Activated T-helper 1 cell treated with anti-CD3 and anti-CD28 coated beads, Interleukin-12 subunit alpha, Interleukin-12 subunit beta, Interleukin-2, Interleukin-4 antibody, amounts not matched to agents 30 ng/mL and 10 ng/mL and 1 ng/mL, durations not matched to agents 14 hours and 24 hours and 36 hours (primary cell): ENCODE measurements at regions not wholly inside any gene's neighbourhood (a gene's known extent, or its start where the extent isn't known, plus 50 kb on each side); places are given as distances from the start of the nearest gene placed in this dataset.

Source experiments
- DNase-seq: peaks from one replicate; pipeline ENCODE4 v3.0.0; 2021; ENCODE audit warnings: low spot score
- H3K27ac Mint-ChIP-seq: one replicate; pipeline ENCODE4 v1.8.0; 2021; ENCODE audit warnings: mild to moderate bottlenecking, mixed read lengths
- H3K27me3 Mint-ChIP-seq: one replicate; pipeline ENCODE4 v1.8.0; 2022; ENCODE audit warnings: mild to moderate bottlenecking, moderate library complexity, mixed read lengths; ENCODE audit not compliant: insufficient read depth
- H3K36me3 Mint-ChIP-seq: one replicate; pipeline ENCODE4 v1.8.0; 2021; ENCODE audit warnings: low read depth, mixed read lengths
- H3K4me1 Mint-ChIP-seq: one replicate; pipeline ENCODE4 v1.8.0; 2021; ENCODE audit warnings: low read depth, mixed read lengths
- H3K4me3 Mint-ChIP-seq: one replicate; pipeline ENCODE4 v1.8.0; 2021; ENCODE audit warnings: mild to moderate bottlenecking, moderate library complexity, mixed read lengths
- H3K9me3 Mint-ChIP-seq: one replicate; pipeline ENCODE4 v1.8.0; 2021; ENCODE audit warnings: mixed read lengths
- intact Hi-C: fragments of 100-400 bp; cut with micrococcal nuclease; formaldehyde crosslinking; loops from one replicate; pipeline ENCODE4 v1.15.1; 2024

DNA sequence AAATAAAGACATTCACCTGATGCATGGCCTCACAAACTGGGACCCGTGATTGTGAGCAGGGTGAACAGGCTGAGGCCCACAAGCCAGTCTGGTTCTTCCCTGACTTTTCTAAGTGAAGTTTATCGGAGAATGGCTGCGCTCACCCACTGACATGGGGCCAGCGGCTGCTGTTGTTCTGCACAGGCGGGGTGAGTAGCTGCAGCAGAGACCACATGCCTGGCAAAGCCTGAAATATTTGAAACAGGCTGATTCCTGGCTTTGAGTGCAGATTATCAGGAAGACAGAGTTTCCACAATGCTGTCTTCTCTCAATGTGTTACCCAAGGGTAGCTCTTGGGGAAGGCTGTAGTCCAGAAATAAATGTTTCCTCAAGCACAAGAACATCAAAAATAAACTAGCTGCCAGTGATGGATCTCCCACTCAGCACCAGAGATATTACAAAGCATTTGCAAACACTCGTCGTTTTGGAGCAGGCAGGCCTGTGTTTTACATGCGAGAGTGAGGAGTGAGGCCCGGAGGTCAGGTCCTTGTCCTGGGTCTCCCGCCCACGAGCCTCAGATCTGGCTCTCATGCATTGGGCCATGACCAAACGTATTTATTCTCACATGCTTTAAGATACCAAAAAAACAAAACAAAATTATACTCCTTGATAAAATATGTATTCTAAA lies 647.1 kb downstream of the GALR1 start:
- intact Hi-C loops: no loop called here
- no peak for DNase-seq
- Mint-ChIP-seq H3K27ac (no peak overlapping the region), H3K36me3 (no peaks in the 10 kb centered on the region), H3K9me3 (no peaks in the 10 kb centered on the region), H3K4me1 (no peaks in the 10 kb centered on the region), H3K27me3 (peaks cover 10% of the 10 kb centered on the region), H3K4me3 (no peak overlapping the region)

DNA sequence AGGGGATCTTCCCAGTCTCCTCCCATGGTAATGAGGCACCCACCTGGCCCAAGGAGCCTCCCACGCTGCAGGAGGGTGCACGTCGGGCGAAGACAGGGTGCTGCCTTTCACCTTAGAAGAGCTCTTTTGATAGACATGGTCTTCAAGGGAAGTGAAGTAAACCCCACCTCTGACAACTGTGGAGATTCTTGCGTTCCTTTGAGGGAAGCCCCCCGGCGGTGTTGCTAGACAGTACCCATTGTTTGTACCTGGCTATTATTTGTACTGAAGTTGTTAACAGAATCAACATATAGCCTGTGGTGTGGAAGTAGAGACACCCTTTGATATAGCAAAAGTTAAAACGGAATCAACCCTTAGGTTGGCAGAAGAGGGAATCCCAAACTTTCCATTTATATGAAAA lies 648.0 kb downstream of the GALR1 start:
- no peaks in the 10 kb centered on the region for H3K36me3 Mint-ChIP-seq

DNA sequence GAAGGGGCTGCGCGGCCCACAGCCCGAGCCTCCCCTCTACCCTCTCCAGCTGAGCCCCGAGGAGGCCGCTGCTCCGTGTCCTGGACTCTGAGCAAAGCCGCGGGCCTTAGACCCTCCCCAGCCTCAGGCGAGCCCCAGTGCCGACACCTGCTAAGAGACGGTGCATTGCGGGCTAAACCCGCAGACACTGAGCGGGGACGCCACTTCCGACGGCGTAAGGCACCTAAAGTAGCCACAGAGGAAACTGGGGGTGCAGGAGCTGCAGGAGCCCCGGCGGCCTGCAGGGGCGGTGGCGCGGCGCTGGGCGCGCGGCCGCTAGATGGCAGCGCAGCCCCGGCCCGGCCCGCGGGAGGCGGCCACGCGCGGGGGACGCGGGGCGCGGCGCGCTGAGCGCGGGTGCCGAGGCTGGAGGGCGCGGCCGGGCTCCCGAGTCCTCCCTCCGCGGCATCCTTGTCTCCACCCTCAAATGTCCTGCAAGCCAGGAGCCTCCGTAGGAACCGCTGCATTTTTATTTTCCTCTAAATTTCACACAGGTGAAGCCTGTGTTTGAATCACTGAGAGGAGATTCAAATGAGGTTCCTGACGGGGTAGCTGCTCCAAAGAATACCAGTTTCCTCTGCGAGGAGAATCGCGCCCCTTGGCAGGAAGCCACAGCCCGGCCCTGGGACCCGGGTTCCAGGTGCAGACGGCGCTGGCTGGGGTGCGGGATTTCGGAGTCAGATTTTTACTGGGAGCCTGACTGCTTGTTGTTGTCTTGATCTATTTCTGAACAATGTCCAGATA lies 650.5 kb downstream of the GALR1 start:
- no peaks in the 10 kb centered on the region for H3K4me1 Mint-ChIP-seq
- peak; percentile 45 for DNase-seq
- H3K4me3 Mint-ChIP-seq: no peak overlapping the region
- intact Hi-C loops: loop anchor here (5.0 to 10.0 kb wide), 3 partner anchors 85 to 1345 kb away; no protein-coding TSS in a partner anchor
- H3K36me3 Mint-ChIP-seq: no peaks in the 10 kb centered on the region
- H3K9me3 Mint-ChIP-seq: no peaks in the 10 kb centered on the region
- peaks cover 8% of the 10 kb centered on the region for H3K27me3 Mint-ChIP-seq
- no peak overlapping the region for H3K27ac Mint-ChIP-seq

More for the DNA sequence above, 648.0 kb downstream of the GALR1 start:
- Mint-ChIP-seq H3K27me3 (peaks cover 10% of the 10 kb centered on the region), H3K27ac (no peak overlapping the region), H3K9me3 (no peaks in the 10 kb centered on the region), H3K4me3 (no peak overlapping the region), H3K4me1 (no peaks in the 10 kb centered on the region)
- intact Hi-C loops: no loop called here
- no peak for DNase-seq

DNA sequence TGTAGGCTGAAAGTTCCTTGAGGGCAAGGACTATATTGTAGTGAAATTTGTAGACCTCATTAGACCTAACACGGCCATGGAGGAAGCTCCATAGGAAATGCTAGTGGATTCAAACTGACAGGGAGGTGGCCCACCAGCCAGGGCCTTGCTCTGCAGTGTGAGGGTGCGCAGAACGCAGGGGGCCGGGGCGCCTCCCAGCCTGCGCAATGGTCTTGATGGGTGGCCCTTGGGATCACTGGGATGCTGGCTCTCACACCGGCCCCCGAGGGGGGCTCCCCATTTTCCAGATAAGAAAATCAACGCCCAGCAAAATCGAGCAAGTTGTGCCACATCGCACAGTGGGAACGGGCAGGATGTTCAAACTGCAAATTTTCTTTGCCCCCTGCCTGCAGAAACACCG lies 655.4 kb downstream of the GALR1 start:
- H3K4me1 Mint-ChIP-seq: no peaks in the 10 kb centered on the region
- H3K27me3 Mint-ChIP-seq: peaks cover 2% of the 10 kb centered on the region
- DNase-seq: no peak
- H3K27ac Mint-ChIP-seq: no peak overlapping the region
- H3K4me3 Mint-ChIP-seq: no peak overlapping the region
- intact Hi-C loops: loop anchor here (10.0 kb wide), 2 partner anchors 80 to 1340 kb away; no protein-coding TSS in a partner anchor
- no peaks in the 10 kb centered on the region for H3K36me3 Mint-ChIP-seq
- no peaks in the 10 kb centered on the region for H3K9me3 Mint-ChIP-seq

DNA sequence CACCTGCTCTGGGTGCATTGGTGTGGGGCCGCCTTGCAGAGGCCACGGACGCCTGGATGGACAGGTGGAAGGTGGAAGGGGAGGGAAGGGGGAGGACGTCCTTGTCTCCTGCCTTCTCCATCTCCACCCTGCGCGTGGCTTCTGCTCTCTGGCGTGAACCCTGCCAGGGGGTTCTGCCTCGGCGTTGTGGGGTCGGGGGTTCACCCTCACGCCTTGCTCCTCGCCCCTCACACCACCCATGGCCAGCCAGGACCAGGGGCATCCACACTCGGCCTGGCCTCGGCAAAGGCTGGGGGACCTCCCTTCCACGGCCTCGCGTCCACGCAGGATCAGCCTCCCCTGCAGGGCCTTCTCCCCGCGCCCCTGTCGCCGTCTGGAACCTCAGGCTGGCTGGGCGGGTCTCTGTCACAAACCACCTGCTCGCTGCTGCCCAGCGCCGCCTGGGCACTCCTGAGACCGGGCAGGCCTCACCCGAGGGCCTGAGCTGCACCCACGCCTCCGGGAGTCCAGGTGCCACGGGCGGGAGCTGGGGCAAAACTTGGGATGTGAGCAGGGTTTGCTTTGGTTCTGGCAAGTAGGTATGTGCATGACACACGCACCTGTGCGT lies 655.9 kb downstream of the GALR1 start:
- Mint-ChIP-seq H3K36me3 (no peaks in the 10 kb centered on the region), H3K27ac (no peak overlapping the region), H3K9me3 (no peaks in the 10 kb centered on the region), H3K4me1 (no peaks in the 10 kb centered on the region), H3K4me3 (no peak overlapping the region), H3K27me3 (peaks cover 2% of the 10 kb centered on the region)
- intact Hi-C loops: loop anchor here (10.0 kb wide), 2 partner anchors 79 to 1339 kb away; no protein-coding TSS in a partner anchor
- no peak for DNase-seq

DNA sequence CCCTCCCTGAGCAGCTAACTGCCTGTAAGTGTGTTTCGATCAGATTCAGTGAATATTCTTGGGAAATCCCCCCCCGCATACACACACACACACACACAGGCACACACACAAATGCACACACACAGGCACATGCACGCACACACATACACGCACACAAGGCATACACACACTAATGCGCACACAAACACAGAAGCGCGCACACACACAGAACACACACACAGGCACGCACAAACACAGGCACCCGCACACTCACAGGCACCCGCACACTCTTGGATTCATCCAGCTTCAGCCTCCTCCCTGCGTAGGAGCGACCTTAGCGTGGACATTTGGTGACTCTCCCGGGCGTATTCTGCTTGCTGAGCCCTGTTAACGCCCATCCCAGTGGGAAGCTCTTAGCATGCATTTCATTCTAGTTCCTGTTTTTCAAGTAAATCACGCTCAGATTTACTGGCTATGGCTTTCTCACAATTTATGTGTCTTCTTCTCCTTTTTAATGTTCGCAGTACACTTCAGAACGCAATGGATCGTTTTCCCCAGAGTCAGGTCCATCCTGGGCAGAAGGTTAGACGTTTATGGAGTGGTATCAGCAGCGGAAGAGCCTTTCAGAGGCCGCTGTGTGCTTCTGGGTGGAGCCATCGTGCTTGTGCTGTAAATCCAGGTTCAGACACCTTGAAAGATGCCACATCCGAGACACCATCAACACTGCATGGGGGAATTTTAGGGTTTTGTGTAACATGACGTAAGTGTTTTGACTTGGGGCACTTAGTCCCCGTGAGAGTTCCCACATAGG lies 656.6 kb downstream of the GALR1 start:
- Mint-ChIP-seq H3K4me3 (no peak overlapping the region), H3K36me3 (no peaks in the 10 kb centered on the region), H3K4me1 (no peaks in the 10 kb centered on the region), H3K9me3 (no peaks in the 10 kb centered on the region), H3K27me3 (peaks cover 2% of the 10 kb centered on the region), H3K27ac (no peak overlapping the region)
- DNase-seq: no peak
- intact Hi-C loops: loop anchor here (10.0 kb wide), 2 partner anchors 79 to 1339 kb away; no protein-coding TSS in a partner anchor

DNA sequence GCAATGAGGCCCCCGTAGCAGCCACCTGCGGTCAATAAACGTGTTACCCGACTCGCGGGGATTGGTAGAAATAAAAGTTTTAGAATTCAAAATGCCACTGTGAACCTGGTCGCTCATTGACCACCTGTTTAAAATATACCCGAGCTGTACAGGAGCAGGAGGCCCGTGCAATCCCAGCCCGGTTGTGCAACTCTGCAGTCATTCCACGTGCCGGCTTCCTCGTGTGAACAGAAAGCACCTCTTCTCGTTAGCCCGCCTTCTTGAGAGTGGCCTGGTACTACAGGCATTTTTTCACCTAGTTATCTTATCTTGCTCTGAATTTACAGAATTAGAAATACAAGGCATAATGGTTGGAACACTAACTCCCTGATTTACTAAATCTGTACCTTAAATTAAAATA lies 660.7 kb downstream of the GALR1 start:
- intact Hi-C loops: no loop called here
- H3K4me1 Mint-ChIP-seq: no peaks in the 10 kb centered on the region
- H3K4me3 Mint-ChIP-seq: no peak overlapping the region
- H3K36me3 Mint-ChIP-seq: no peaks in the 10 kb centered on the region
- no peak for DNase-seq
- peaks cover 2% of the 10 kb centered on the region for H3K27me3 Mint-ChIP-seq
- no peaks in the 10 kb centered on the region for H3K9me3 Mint-ChIP-seq
- H3K27ac Mint-ChIP-seq: no peak overlapping the region

DNA sequence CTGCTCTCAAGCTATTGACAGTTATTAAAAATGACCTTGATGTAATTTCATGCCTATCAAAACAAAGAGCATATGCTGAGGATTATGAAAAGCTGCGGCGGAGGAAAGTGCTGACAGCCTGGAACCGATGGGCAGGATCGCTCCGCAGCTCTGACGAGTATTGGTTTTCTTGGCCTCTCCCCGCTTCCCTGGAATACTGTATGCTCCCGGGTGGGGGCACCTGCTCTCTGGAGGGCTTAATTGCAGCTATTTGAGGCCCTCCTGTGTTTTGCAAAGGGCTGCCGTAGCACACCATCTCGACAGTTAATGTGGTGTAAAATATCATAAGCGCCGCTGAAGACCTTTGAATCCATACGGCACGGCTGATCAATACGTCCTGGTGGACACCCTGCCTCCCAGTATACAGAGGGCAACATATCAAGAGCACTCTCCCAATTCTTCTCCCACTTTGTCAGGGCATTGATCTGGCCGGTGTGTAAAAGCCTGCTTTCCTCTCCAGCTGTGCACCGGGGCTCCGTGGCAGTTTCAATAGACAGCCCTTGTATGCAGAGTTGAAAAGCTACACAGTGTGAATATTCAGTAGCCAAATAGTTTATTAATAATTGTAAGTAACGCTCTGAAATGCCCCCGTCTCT lies 662.4 kb downstream of the GALR1 start:
- DNase-seq: no peak
- Mint-ChIP-seq H3K4me3 (no peak overlapping the region), H3K27ac (no peak overlapping the region), H3K9me3 (no peaks in the 10 kb centered on the region), H3K4me1 (no peaks in the 10 kb centered on the region), H3K36me3 (no peaks in the 10 kb centered on the region), H3K27me3 (peaks cover 2% of the 10 kb centered on the region)
- intact Hi-C loops: no loop called here

DNA sequence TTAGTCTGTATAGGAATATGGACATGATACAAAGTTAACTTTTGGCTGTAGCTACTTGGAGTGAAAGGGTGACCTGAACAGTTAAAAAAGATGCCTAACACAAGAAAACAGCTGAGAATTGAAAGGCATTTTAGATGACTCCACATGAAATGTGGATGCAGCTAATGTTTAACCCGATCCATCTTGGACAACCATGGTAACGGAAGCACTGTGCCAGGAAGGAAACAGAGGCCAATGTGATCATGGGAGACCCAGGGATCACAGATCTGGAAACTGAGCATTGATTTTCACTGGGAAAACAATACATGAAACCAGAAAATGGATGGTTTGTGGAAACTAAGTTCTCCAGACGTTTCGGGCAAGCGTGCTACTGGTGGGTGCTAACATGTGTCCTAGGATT lies 669.1 kb downstream of the GALR1 start:
- DNase-seq: no peak
- Mint-ChIP-seq H3K36me3 (no peaks in the 10 kb centered on the region), H3K27ac (no peak overlapping the region), H3K9me3 (no peaks in the 10 kb centered on the region), H3K4me1 (no peaks in the 10 kb centered on the region), H3K27me3 (no peaks in the 10 kb centered on the region), H3K4me3 (no peak overlapping the region)
- intact Hi-C loops: no loop called here

DNA sequence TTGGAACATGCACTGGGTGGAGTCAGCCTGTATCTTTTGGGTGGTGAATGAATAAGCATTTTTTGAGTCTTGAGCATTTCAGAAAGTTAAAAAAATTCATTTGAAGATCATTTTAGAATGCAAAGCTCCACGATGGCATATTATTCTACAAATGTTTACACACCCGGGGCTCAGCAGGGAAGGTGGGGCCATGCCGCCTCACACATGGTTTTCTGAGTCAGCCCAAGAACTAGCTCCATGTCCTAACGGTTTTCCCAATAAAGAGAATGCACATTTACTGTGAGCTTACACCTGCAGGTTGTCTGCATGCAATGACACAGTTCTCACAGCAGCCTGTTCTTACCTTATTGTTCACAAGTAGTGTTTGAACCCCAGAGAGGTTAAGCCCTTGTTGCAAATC lies 670.3 kb downstream of the GALR1 start:
- H3K9me3 Mint-ChIP-seq: no peaks in the 10 kb centered on the region
- no peaks in the 10 kb centered on the region for H3K27me3 Mint-ChIP-seq
- no peak overlapping the region for H3K4me3 Mint-ChIP-seq
- no peak overlapping the region for H3K27ac Mint-ChIP-seq
- DNase-seq: no peak
- H3K36me3 Mint-ChIP-seq: no peaks in the 10 kb centered on the region
- no peaks in the 10 kb centered on the region for H3K4me1 Mint-ChIP-seq
- intact Hi-C loops: no loop called here

DNA sequence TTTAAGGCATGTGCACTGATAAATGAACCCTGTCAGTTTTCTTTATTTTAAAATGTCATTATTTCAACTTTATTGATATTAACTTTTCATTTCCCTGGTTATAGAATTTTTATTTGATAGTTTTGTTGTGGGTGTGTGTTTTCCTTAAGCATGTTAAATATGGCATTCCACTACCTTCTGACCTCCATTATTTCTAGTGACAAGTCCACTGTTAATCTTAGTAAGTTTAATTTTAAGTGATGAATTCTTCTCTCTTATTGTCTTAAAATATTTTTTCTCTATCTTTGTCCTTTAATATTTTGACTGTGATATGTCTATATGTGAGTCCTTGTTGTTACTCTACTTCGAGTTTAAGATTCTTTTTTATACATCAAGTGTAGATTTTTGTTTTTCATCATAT lies 685.7 kb downstream of the GALR1 start:
- intact Hi-C loops: no loop called here

DNA sequence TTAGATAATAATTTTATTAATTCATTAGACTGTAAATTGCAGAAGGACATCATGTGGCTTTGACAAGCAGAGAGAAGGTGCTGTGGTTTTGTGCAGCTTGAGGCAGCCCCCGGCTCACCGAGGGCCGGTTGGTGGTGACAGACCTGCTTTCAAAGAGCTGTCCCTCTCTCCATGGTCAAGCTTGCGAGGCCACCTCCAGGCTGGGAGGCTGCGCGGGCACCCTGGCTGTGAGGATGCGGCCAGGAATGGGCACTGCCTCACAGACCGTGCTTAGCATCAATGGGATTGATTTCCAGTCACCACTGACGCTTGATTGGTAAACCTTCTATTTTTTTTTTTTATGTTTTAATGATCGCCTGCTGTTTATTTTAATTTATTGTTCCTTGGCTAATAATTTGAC lies 690.9 kb downstream of the GALR1 start:
- DNase-seq: no peak

More for the DNA sequence above, 685.7 kb downstream of the GALR1 start:
- H3K4me3 Mint-ChIP-seq: no peak overlapping the region
- H3K36me3 Mint-ChIP-seq: no peaks in the 10 kb centered on the region
- no peak for DNase-seq
- H3K4me1 Mint-ChIP-seq: no peaks in the 10 kb centered on the region
- no peaks in the 10 kb centered on the region for H3K27me3 Mint-ChIP-seq
- no peak overlapping the region for H3K27ac Mint-ChIP-seq
- no peaks in the 10 kb centered on the region for H3K9me3 Mint-ChIP-seq

More for the DNA sequence above, 690.9 kb downstream of the GALR1 start:
- Mint-ChIP-seq H3K27ac (no peak overlapping the region), H3K36me3 (no peaks in the 10 kb centered on the region), H3K4me1 (no peaks in the 10 kb centered on the region), H3K27me3 (no peaks in the 10 kb centered on the region), H3K4me3 (no peak overlapping the region), H3K9me3 (no peaks in the 10 kb centered on the region)
- intact Hi-C loops: no loop called here
